ENCODE measurements at regions not wholly inside any gene's neighbourhood (a gene's known extent, or its start where the extent isn't known, plus 50 kb on each side); places are given as distances from the start of the nearest gene placed in this dataset.

DNA sequence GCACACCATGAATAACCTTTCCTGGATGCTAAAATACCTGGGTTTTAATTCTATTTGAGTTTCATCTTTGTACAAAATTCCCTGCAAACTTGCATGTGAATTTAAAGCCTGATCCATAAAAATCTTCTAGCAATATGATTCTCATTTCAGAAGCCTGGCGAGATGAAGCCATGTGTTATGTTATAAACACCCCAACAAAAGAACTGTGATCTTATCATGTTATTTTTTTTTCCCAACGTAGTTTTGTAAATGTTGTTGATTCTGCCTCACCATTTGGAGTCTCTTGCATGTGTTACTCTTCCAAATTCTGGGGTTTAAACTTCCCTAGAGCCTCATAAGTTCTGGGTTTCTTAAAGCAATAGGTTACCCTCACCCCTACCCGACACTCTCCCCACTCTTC lies 428.1 kb upstream of the DPH6 start:
- TF ChIP-seq, protein P1, sequence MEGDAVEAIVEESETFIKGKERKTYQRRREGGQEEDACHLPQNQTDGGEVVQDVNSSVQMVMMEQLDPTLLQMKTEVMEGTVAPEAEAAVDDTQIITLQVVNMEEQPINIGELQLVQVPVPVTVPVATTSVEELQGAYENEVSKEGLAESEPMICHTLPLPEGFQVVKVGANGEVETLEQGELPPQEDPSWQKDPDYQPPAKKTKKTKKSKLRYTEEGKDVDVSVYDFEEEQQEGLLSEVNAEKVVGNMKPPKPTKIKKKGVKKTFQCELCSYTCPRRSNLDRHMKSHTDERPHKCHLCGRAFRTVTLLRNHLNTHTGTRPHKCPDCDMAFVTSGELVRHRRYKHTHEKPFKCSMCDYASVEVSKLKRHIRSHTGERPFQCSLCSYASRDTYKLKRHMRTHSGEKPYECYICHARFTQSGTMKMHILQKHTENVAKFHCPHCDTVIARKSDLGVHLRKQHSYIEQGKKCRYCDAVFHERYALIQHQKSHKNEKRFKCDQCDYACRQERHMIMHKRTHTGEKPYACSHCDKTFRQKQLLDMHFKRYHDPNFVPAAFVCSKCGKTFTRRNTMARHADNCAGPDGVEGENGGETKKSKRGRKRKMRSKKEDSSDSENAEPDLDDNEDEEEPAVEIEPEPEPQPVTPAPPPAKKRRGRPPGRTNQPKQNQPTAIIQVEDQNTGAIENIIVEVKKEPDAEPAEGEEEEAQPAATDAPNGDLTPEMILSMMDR (IDR thresholded peaks at IDR 0.05) = no peak
- no peak for TF ChIP-seq POLR2A (IDR thresholded peaks at IDR 0.05)
- no peak for TF ChIP-seq EP300 (IDR thresholded peaks at IDR 0.05)

Data from gastroesophageal sphincter (tissue), 3 donors.